ENCODE measurements at regions not wholly inside any gene's neighbourhood (a gene's known extent, or its start where the extent isn't known, plus 50 kb on each side); places are given as distances from the start of the nearest gene placed in this dataset.

GRCh38 chr7:26048663-26049062, 103.3 kb upstream of the NFE2L3 start:
- Histone ChIP-seq H3K27ac (ENCODE audit: low read depth, low read length) (no peak overlapping the region), H3K4me3 (ENCODE audit: low read length in 3 of 3) (no peak overlapping the region), H3K9ac (ENCODE audit: low read depth in 1 of 3, low read length in 3 of 3) (no peak overlapping the region), H3K36me3 (ENCODE audit: control insufficient read depth in 3 of 3, insufficient read depth in 3 of 3, low read length in 3 of 3) (no peaks in the 10 kb centered on the region), H3K4me1 (ENCODE audit: control insufficient read depth in 3 of 3, insufficient read depth in 3 of 3, low read length in 3 of 3) (no peaks in the 10 kb centered on the region), H3K9me3 (ENCODE audit: control insufficient read depth in 3 of 3, low read length in 3 of 3) (peaks cover 0 to 2% (median 0%) of the 10 kb centered on the region in 3 donors), H3K27me3 (ENCODE audit: control insufficient read depth in 3 of 3, insufficient read depth in 3 of 3, low read length in 3 of 3) (peaks cover 0 to 2% (median 0%) of the 10 kb centered on the region in 3 donors)

- no peaks in the 10 kb centered on the region for H3K36me3 ChIP-seq (ENCODE audit: control insufficient read depth in 3 of 3, insufficient read depth in 3 of 3, low read length in 3 of 3)
Measured at GRCh38 chr7:26049081-26049480, 102.9 kb upstream of the NFE2L3 start.

GRCh38 chr7:26051021-26051420, 101.0 kb upstream of the NFE2L3 start:
- Histone ChIP-seq H3K9ac (ENCODE audit: low read depth in 1 of 3, low read length in 3 of 3) (no peak overlapping the region), H3K9me3 (ENCODE audit: control insufficient read depth in 3 of 3, low read length in 3 of 3) (peaks cover 0 to 2% (median 0%) of the 10 kb centered on the region in 3 donors), H3K4me1 (ENCODE audit: control insufficient read depth in 3 of 3, insufficient read depth in 3 of 3, low read length in 3 of 3) (no peaks in the 10 kb centered on the region), H3K27me3 (ENCODE audit: control insufficient read depth in 3 of 3, insufficient read depth in 3 of 3, low read length in 3 of 3) (peaks cover 0 to 6% (median 4%) of the 10 kb centered on the region in 3 donors), H3K27ac (ENCODE audit: low read depth, low read length) (no peak overlapping the region), H3K4me3 (ENCODE audit: low read length in 3 of 3) (no peak overlapping the region), H3K36me3 (ENCODE audit: control insufficient read depth in 3 of 3, insufficient read depth in 3 of 3, low read length in 3 of 3) (no peaks in the 10 kb centered on the region)

More at GRCh38 chr7:26049081-26049480, 102.9 kb upstream of the NFE2L3 start:
- Histone ChIP-seq H3K4me1 (ENCODE audit: control insufficient read depth in 3 of 3, insufficient read depth in 3 of 3, low read length in 3 of 3) (no peaks in the 10 kb centered on the region), H3K27me3 (ENCODE audit: control insufficient read depth in 3 of 3, insufficient read depth in 3 of 3, low read length in 3 of 3) (peaks cover 0 to 2% (median 0%) of the 10 kb centered on the region in 3 donors), H3K9ac (ENCODE audit: low read depth in 1 of 3, low read length in 3 of 3) (no peak overlapping the region), H3K9me3 (ENCODE audit: control insufficient read depth in 3 of 3, low read length in 3 of 3) (peaks cover 0 to 2% (median 0%) of the 10 kb centered on the region in 3 donors), H3K27ac (ENCODE audit: low read depth, low read length) (no peak overlapping the region), H3K4me3 (ENCODE audit: low read length in 3 of 3) (no peak overlapping the region)

GRCh38 chr7:26052706-26053105, 99.3 kb upstream of the NFE2L3 start:
- Histone ChIP-seq H3K9ac (ENCODE audit: low read depth in 1 of 3, low read length in 3 of 3) (no peak overlapping the region), H3K27ac (ENCODE audit: low read depth, low read length) (no peak overlapping the region), H3K4me1 (ENCODE audit: control insufficient read depth in 3 of 3, insufficient read depth in 3 of 3, low read length in 3 of 3) (no peaks in the 10 kb centered on the region), H3K9me3 (ENCODE audit: control insufficient read depth in 3 of 3, low read length in 3 of 3) (peaks cover 0 to 2% (median 0%) of the 10 kb centered on the region in 3 donors), H3K27me3 (ENCODE audit: control insufficient read depth in 3 of 3, insufficient read depth in 3 of 3, low read length in 3 of 3) (peaks cover 0 to 10% (median 6%) of the 10 kb centered on the region in 3 donors), H3K36me3 (ENCODE audit: control insufficient read depth in 3 of 3, insufficient read depth in 3 of 3, low read length in 3 of 3) (no peaks in the 10 kb centered on the region), H3K4me3 (ENCODE audit: low read length in 3 of 3) (no peak overlapping the region)

- H3K9ac ChIP-seq (ENCODE audit: low read depth in 1 of 3, low read length in 3 of 3): no peak overlapping the region
- H3K4me1 ChIP-seq (ENCODE audit: control insufficient read depth in 3 of 3, insufficient read depth in 3 of 3, low read length in 3 of 3): no peaks in the 10 kb centered on the region
- peaks cover 0 to 10% (median 9%) of the 10 kb centered on the region in 3 donors for H3K27me3 ChIP-seq (ENCODE audit: control insufficient read depth in 3 of 3, insufficient read depth in 3 of 3, low read length in 3 of 3)
- H3K36me3 ChIP-seq (ENCODE audit: control insufficient read depth in 3 of 3, insufficient read depth in 3 of 3, low read length in 3 of 3): no peaks in the 10 kb centered on the region
- H3K9me3 ChIP-seq (ENCODE audit: control insufficient read depth in 3 of 3, low read length in 3 of 3): peaks cover 0 to 2% (median 0%) of the 10 kb centered on the region in 3 donors
- no peak overlapping the region for H3K4me3 ChIP-seq (ENCODE audit: low read length in 3 of 3)
- no peak overlapping the region for H3K27ac ChIP-seq (ENCODE audit: low read depth, low read length)
Measured at GRCh38 chr7:26054386-26054785, 97.6 kb upstream of the NFE2L3 start.

GRCh38 chr7:26055241-26055640, 96.8 kb upstream of the NFE2L3 start:
- Histone ChIP-seq H3K27me3 (ENCODE audit: control insufficient read depth in 3 of 3, insufficient read depth in 3 of 3, low read length in 3 of 3) (peaks cover 0 to 10% (median 9%) of the 10 kb centered on the region in 3 donors), H3K4me3 (ENCODE audit: low read length in 3 of 3) (no peak overlapping the region), H3K9me3 (ENCODE audit: control insufficient read depth in 3 of 3, low read length in 3 of 3) (peaks cover 0 to 2% (median 0%) of the 10 kb centered on the region in 3 donors), H3K9ac (ENCODE audit: low read depth in 1 of 3, low read length in 3 of 3) (no peak overlapping the region), H3K27ac (ENCODE audit: low read depth, low read length) (no peak overlapping the region), H3K4me1 (ENCODE audit: control insufficient read depth in 3 of 3, insufficient read depth in 3 of 3, low read length in 3 of 3) (no peaks in the 10 kb centered on the region), H3K36me3 (ENCODE audit: control insufficient read depth in 3 of 3, insufficient read depth in 3 of 3, low read length in 3 of 3) (no peaks in the 10 kb centered on the region)

- H3K27ac ChIP-seq (ENCODE audit: low read depth, low read length): no peak overlapping the region
- H3K9ac ChIP-seq (ENCODE audit: low read depth in 1 of 3, low read length in 3 of 3): no peak overlapping the region
- no peaks in the 10 kb centered on the region for H3K4me1 ChIP-seq (ENCODE audit: control insufficient read depth in 3 of 3, insufficient read depth in 3 of 3, low read length in 3 of 3)
- peaks cover 4 to 13% (median 12%) of the 10 kb centered on the region in 3 donors for H3K27me3 ChIP-seq (ENCODE audit: control insufficient read depth in 3 of 3, insufficient read depth in 3 of 3, low read length in 3 of 3)
- H3K4me3 ChIP-seq (ENCODE audit: low read length in 3 of 3): no peak overlapping the region
- no peaks in the 10 kb centered on the region for H3K9me3 ChIP-seq (ENCODE audit: control insufficient read depth in 3 of 3, low read length in 3 of 3)
- no peaks in the 10 kb centered on the region for H3K36me3 ChIP-seq (ENCODE audit: control insufficient read depth in 3 of 3, insufficient read depth in 3 of 3, low read length in 3 of 3)
Measured at GRCh38 chr7:26060733-26061677, 91.0 kb upstream of the NFE2L3 start.

- Histone ChIP-seq H3K9ac (ENCODE audit: low read depth in 1 of 3, low read length in 3 of 3) (no peak overlapping the region), H3K27me3 (ENCODE audit: control insufficient read depth in 3 of 3, insufficient read depth in 3 of 3, low read length in 3 of 3) (peaks cover 4 to 13% (median 8%) of the 10 kb centered on the region in 3 donors), H3K4me3 (ENCODE audit: low read length in 3 of 3) (no peak overlapping the region), H3K9me3 (ENCODE audit: control insufficient read depth in 3 of 3, low read length in 3 of 3) (no peaks in the 10 kb centered on the region), H3K4me1 (ENCODE audit: control insufficient read depth in 3 of 3, insufficient read depth in 3 of 3, low read length in 3 of 3) (no peaks in the 10 kb centered on the region), H3K36me3 (ENCODE audit: control insufficient read depth in 3 of 3, insufficient read depth in 3 of 3, low read length in 3 of 3) (no peaks in the 10 kb centered on the region), H3K27ac (ENCODE audit: low read depth, low read length) (no peak overlapping the region)
Measured at GRCh38 chr7:26061678-26062603, 90.1 kb upstream of the NFE2L3 start.

- Histone ChIP-seq H3K36me3 (ENCODE audit: control insufficient read depth in 3 of 3, insufficient read depth in 3 of 3, low read length in 3 of 3) (no peaks in the 10 kb centered on the region), H3K4me3 (ENCODE audit: low read length in 3 of 3) (no peak overlapping the region), H3K4me1 (ENCODE audit: control insufficient read depth in 3 of 3, insufficient read depth in 3 of 3, low read length in 3 of 3) (no peaks in the 10 kb centered on the region), H3K9me3 (ENCODE audit: control insufficient read depth in 3 of 3, low read length in 3 of 3) (no peaks in the 10 kb centered on the region), H3K27ac (ENCODE audit: low read depth, low read length) (no peak overlapping the region), H3K27me3 (ENCODE audit: control insufficient read depth in 3 of 3, insufficient read depth in 3 of 3, low read length in 3 of 3) (peaks cover 4 to 11% (median 6%) of the 10 kb centered on the region in 3 donors), H3K9ac (ENCODE audit: low read depth in 1 of 3, low read length in 3 of 3) (no peak overlapping the region)
Measured at GRCh38 chr7:26065652-26066051, 86.3 kb upstream of the NFE2L3 start.
